ENCODE measurements at regions not wholly inside any gene's neighbourhood (a gene's known extent, or its start where the extent isn't known, plus 50 kb on each side); places are given as distances from the start of the nearest gene placed in this dataset.

GRCh38 chr5:51096859-51097258 is 286.4 kb upstream of the ISL1 start:
- H3K4me2 ChIP-seq, result no peak overlapping the region
- no peaks in the 10 kb centered on the region for H3K79me2 ChIP-seq (replicated peaks; ENCODE audit: insufficient read depth)
- no peaks in the 10 kb centered on the region for H4K20me1 ChIP-seq (replicated peaks; ENCODE audit: insufficient read depth)
- H3K27ac ChIP-seq (ENCODE audit: low read depth), result no peak overlapping the region
- H3K4me3 Mint-ChIP-seq, result no peak overlapping the region
- H3F3A ChIP-seq (replicated peaks; ENCODE audit: low read depth), result no peaks in the 10 kb centered on the region
- no peaks in the 10 kb centered on the region for H3K4me1 ChIP-seq (ENCODE audit: insufficient read depth)
- no peaks in the 10 kb centered on the region for H3K36me3 ChIP-seq (ENCODE audit: insufficient read depth)
- H3K4me3 ChIP-seq, result no peak overlapping the region
- H3K9me3 Mint-ChIP-seq, result no peaks in the 10 kb centered on the region
- no peak overlapping the region for H3K27ac Mint-ChIP-seq
- no peaks in the 10 kb centered on the region for H3K27me3 ChIP-seq (ENCODE audit: insufficient read depth)
- no peaks in the 10 kb centered on the region for H3K9me2 ChIP-seq (ENCODE audit: insufficient read depth)
- DNase-seq (ENCODE audit: low spot score) (no peak), ATAC-seq (no peak)
- H3K4me1 Mint-ChIP-seq, result peaks cover 8% of the 10 kb centered on the region
- H3K36me3 Mint-ChIP-seq (ENCODE audit: low read depth), result no peaks in the 10 kb centered on the region
- no peaks in the 10 kb centered on the region for H3K27me3 Mint-ChIP-seq (ENCODE audit: insufficient read depth, low read depth, poor library complexity)
- TF ChIP-seq ZNF331 (CRISPR knock-in tag; IDR thresholded peaks at IDR 0.05; ENCODE audit: low read depth), result no peak
- no peak for TF ChIP-seq EZH2phosphoT487 (IDR thresholded peaks at IDR 0.05; ENCODE audit: unreplicated experiment)
- TF ChIP-seq STAT1 (IDR thresholded peaks at IDR 0.05; ENCODE audit: unreplicated experiment), result no peak
- TF ChIP-seq, protein P1, sequence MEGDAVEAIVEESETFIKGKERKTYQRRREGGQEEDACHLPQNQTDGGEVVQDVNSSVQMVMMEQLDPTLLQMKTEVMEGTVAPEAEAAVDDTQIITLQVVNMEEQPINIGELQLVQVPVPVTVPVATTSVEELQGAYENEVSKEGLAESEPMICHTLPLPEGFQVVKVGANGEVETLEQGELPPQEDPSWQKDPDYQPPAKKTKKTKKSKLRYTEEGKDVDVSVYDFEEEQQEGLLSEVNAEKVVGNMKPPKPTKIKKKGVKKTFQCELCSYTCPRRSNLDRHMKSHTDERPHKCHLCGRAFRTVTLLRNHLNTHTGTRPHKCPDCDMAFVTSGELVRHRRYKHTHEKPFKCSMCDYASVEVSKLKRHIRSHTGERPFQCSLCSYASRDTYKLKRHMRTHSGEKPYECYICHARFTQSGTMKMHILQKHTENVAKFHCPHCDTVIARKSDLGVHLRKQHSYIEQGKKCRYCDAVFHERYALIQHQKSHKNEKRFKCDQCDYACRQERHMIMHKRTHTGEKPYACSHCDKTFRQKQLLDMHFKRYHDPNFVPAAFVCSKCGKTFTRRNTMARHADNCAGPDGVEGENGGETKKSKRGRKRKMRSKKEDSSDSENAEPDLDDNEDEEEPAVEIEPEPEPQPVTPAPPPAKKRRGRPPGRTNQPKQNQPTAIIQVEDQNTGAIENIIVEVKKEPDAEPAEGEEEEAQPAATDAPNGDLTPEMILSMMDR (conservative IDR thresholded peaks at IDR 0.05; ENCODE audit: low read depth in 2 of 2), result no peak
- TF ChIP-seq JUNB (IDR thresholded peaks at IDR 0.05; ENCODE audit: unreplicated experiment), result no peak
- no peak for TF ChIP-seq ZNF114 (CRISPR knock-in tag; IDR thresholded peaks at IDR 0.05)
- no peak for TF ChIP-seq REST (IDR thresholded peaks at IDR 0.05; ENCODE audit: unreplicated experiment)
- no peak for TF ChIP-seq CREB1 (CRISPR knock-in tag; IDR thresholded peaks at IDR 0.05; ENCODE audit: low read depth)
- TF ChIP-seq, protein P2, sequence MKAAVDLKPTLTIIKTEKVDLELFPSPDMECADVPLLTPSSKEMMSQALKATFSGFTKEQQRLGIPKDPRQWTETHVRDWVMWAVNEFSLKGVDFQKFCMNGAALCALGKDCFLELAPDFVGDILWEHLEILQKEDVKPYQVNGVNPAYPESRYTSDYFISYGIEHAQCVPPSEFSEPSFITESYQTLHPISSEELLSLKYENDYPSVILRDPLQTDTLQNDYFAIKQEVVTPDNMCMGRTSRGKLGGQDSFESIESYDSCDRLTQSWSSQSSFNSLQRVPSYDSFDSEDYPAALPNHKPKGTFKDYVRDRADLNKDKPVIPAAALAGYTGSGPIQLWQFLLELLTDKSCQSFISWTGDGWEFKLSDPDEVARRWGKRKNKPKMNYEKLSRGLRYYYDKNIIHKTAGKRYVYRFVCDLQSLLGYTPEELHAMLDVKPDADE (IDR thresholded peaks at IDR 0.05), result no peak
- TF ChIP-seq, protein P3, sequence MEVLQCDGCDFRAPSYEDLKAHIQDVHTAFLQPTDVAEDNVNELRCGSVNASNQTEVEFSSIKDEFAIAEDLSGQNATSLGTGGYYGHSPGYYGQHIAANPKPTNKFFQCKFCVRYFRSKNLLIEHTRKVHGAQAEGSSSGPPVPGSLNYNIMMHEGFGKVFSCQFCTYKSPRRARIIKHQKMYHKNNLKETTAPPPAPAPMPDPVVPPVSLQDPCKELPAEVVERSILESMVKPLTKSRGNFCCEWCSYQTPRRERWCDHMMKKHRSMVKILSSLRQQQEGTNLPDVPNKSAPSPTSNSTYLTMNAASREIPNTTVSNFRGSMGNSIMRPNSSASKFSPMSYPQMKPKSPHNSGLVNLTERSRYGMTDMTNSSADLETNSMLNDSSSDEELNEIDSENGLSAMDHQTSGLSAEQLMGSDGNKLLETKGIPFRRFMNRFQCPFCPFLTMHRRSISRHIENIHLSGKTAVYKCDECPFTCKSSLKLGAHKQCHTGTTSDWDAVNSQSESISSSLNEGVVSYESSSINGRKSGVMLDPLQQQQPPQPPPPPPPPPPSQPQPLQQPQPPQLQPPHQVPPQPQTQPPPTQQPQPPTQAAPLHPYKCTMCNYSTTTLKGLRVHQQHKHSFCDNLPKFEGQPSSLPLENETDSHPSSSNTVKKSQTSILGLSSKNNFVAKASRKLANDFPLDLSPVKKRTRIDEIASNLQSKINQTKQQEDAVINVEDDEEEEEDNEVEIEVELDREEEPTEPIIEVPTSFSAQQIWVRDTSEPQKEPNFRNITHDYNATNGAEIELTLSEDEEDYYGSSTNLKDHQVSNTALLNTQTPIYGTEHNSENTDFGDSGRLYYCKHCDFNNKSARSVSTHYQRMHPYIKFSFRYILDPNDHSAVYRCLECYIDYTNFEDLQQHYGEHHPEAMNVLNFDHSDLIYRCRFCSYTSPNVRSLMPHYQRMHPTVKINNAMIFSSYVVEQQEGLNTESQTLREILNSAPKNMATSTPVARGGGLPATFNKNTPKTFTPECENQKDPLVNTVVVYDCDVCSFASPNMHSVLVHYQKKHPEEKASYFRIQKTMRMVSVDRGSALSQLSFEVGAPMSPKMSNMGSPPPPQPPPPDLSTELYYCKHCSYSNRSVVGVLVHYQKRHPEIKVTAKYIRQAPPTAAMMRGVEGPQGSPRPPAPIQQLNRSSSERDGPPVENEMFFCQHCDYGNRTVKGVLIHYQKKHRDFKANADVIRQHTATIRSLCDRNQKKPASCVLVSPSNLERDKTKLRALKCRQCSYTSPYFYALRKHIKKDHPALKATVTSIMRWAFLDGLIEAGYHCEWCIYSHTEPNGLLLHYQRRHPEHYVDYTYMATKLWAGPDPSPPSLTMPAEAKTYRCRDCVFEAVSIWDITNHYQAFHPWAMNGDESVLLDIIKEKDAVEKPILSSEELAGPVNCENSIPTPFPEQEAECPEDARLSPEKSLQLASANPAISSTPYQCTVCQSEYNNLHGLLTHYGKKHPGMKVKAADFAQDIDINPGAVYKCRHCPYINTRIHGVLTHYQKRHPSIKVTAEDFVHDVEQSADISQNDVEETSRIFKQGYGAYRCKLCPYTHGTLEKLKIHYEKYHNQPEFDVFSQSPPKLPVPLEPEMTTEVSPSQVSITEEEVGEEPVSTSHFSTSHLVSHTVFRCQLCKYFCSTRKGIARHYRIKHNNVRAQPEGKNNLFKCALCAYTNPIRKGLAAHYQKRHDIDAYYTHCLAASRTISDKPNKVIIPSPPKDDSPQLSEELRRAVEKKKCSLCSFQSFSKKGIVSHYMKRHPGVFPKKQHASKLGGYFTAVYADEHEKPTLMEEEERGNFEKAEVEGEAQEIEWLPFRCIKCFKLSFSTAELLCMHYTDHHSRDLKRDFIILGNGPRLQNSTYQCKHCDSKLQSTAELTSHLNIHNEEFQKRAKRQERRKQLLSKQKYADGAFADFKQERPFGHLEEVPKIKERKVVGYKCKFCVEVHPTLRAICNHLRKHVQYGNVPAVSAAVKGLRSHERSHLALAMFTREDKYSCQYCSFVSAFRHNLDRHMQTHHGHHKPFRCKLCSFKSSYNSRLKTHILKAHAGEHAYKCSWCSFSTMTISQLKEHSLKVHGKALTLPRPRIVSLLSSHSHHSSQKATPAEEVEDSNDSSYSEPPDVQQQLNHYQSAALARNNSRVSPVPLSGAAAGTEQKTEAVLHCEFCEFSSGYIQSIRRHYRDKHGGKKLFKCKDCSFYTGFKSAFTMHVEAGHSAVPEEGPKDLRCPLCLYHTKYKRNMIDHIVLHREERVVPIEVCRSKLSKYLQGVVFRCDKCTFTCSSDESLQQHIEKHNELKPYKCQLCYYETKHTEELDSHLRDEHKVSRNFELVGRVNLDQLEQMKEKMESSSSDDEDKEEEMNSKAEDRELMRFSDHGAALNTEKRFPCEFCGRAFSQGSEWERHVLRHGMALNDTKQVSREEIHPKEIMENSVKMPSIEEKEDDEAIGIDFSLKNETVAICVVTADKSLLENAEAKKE (CRISPR knock-in tag; IDR thresholded peaks at IDR 0.05), result no peak
- H2AFZ ChIP-seq, result no peak overlapping the region

Measured in GM23338 (cell line).